Umbilical cord (tissue), 1 donor: ENCODE measurements at regions not wholly inside any gene's neighbourhood (a gene's known extent, or its start where the extent isn't known, plus 50 kb on each side); places are given as distances from the start of the nearest gene placed in this dataset.
"Not testable (repeated sequence)": the region's sequence is repeated elsewhere in the genome, so short reads cannot be mapped to it uniquely, and the experiment has no call there.

ENCODE experiments used
- DNase-seq: peaks from one replicate; pipeline ENCODE4 v3.0.0-alpha.2; 2015; ENCODE audit warnings: low spot score

- no peak for DNase-seq
Observed at GRCh38 chr2:118403658-118404451, 315.6 kb downstream of the INSIG2 start.

- no peak for DNase-seq
Observed at GRCh38 chr2:118388771-118389170, 300.5 kb downstream of the INSIG2 start.

- no peak for DNase-seq
Observed at GRCh38 chr2:118387509-118387908, 299.2 kb downstream of the INSIG2 start.

- peak; percentile 38 for DNase-seq
Observed at GRCh38 chr2:118386641-118387302, 298.5 kb downstream of the INSIG2 start.

GRCh38 chr2:118380915-118381653, 292.8 kb downstream of the INSIG2 start:
- DNase-seq, result no peak

- no peak for DNase-seq
Observed at GRCh38 chr2:118375907-118376485, 287.7 kb downstream of the INSIG2 start.

- no peak for DNase-seq
Observed at GRCh38 chr2:118374974-118375755, 286.9 kb downstream of the INSIG2 start.

GRCh38 chr2:118372886-118373830, 284.9 kb downstream of the INSIG2 start:
- DNase-seq, result no peak

- peak; percentile 19 for DNase-seq
Observed at GRCh38 chr2:118371515-118371914, 283.2 kb downstream of the INSIG2 start.

GRCh38 chr2:118369521-118369920, 281.2 kb downstream of the INSIG2 start:
- not testable (repeated sequence) for DNase-seq

- DNase-seq, result no peak
Observed at GRCh38 chr2:118363604-118364003, 275.3 kb downstream of the INSIG2 start.

- DNase-seq, result no peak
Observed at GRCh38 chr2:118356051-118356450, 267.8 kb downstream of the INSIG2 start.

- DNase-seq, result no peak
Observed at GRCh38 chr2:118351796-118352195, 263.5 kb downstream of the INSIG2 start.

- no peak for DNase-seq
Observed at GRCh38 chr2:118350621-118351020, 262.4 kb downstream of the INSIG2 start.

- DNase-seq, result no peak
Observed at GRCh38 chr2:118349365-118349764, 261.1 kb downstream of the INSIG2 start.

GRCh38 chr2:118348380-118349034, 260.2 kb downstream of the INSIG2 start:
- no peak for DNase-seq

GRCh38 chr2:118345465-118345864, 257.2 kb downstream of the INSIG2 start:
- DNase-seq, result no peak

GRCh38 chr2:118340103-118340502, 251.8 kb downstream of the INSIG2 start:
- DNase-seq, result no peak

- no peak for DNase-seq
Observed at GRCh38 chr2:118339386-118339785, 251.1 kb downstream of the INSIG2 start.

- no peak for DNase-seq
Observed at GRCh38 chr2:118333664-118334063, 245.4 kb downstream of the INSIG2 start.
